ENCODE measurements at regions not wholly inside any gene's neighbourhood (a gene's known extent, or its start where the extent isn't known, plus 50 kb on each side); places are given as distances from the start of the nearest gene placed in this dataset.

- TF ChIP-seq POLR2A (IDR thresholded peaks at IDR 0.05) = no peak
- no peak for TF ChIP-seq CTCF (IDR thresholded peaks at IDR 0.05)
- no peak for TF ChIP-seq EP300 (IDR thresholded peaks at IDR 0.05)
Observed at GRCh38 chr2:129002751-129003150, 684.1 kb upstream of the HS6ST1 start.

Measured in ovary (tissue), 3 donors.